ENCODE measurements at regions not wholly inside any gene's neighbourhood (a gene's known extent, or its start where the extent isn't known, plus 50 kb on each side); places are given as distances from the start of the nearest gene placed in this dataset.

DNA sequence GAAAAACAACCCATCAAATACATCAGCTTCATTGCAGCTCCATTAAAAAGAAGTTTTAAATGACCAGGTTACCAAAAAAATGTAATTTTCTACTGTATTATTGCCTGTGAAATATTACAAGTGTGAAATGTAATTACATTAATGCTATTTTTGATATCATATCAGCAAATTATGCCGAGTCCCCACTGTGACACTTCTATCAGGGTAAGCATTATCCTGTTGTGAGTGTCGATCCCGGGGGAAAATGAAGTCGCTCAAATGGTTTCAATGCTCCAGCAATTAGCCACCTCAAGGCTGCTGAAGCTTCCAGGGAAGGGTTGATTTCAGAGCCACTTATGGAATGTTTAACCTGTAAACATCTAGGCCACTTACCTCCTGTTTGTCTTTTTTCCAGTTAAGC, 70.4 kb downstream of the RCN1 start:
- Histone ChIP-seq H3K4me1 (ENCODE audit: control insufficient read depth in 5 of 5, insufficient read depth in 5 of 5, low read length in 5 of 5) (no peaks in the 10 kb centered on the region), H3K9me3 (ENCODE audit: control insufficient read depth in 5 of 5, low read length in 5 of 5) (no peaks in the 10 kb centered on the region), H3K27me3 (ENCODE audit: control insufficient read depth in 5 of 5, insufficient read depth in 4 of 5, low read length in 5 of 5) (no peaks in the 10 kb centered on the region), H3K4me3 (ENCODE audit: low read depth in 1 of 5, low read length in 5 of 5) (no peak overlapping the region), H3K36me3 (ENCODE audit: control insufficient read depth in 5 of 5, insufficient read depth in 5 of 5, low read length in 5 of 5) (no peaks in the 10 kb centered on the region), H3K9ac (ENCODE audit: low read length in 5 of 5) (no peak overlapping the region), H3K27ac (ENCODE audit: low read depth, low read length) (no peak overlapping the region)

DNA sequence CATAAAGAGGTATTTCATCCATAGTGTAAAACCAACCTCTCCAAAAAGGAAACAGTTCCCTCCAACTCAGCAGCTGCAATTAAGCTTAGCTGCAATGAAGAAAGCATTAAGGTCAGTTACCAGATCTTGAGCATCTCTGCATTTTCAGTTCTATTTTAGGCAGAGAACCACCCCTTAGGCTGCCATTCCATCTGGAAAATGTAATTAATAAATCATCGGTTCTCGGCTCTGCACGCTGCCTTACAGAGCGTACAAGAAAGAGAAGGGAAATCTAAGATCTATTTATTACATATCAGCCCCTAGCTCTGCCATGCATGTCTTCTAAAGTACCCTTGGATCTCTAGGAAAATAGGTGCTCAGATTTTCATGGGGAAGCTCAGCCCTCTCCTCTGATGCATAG, 71.5 kb downstream of the RCN1 start:
- H3K9ac ChIP-seq (ENCODE audit: low read length in 5 of 5): no peak overlapping the region
- H3K27ac ChIP-seq (ENCODE audit: low read depth, low read length): no peak overlapping the region
- no peaks in the 10 kb centered on the region for H3K9me3 ChIP-seq (ENCODE audit: control insufficient read depth in 5 of 5, low read length in 5 of 5)
- H3K36me3 ChIP-seq (ENCODE audit: control insufficient read depth in 5 of 5, insufficient read depth in 5 of 5, low read length in 5 of 5): no peaks in the 10 kb centered on the region
- H3K27me3 ChIP-seq (ENCODE audit: control insufficient read depth in 5 of 5, insufficient read depth in 4 of 5, low read length in 5 of 5): no peaks in the 10 kb centered on the region
- no peak overlapping the region for H3K4me3 ChIP-seq (ENCODE audit: low read depth in 1 of 5, low read length in 5 of 5)
- H3K4me1 ChIP-seq (ENCODE audit: control insufficient read depth in 5 of 5, insufficient read depth in 5 of 5, low read length in 5 of 5): no peaks in the 10 kb centered on the region

DNA sequence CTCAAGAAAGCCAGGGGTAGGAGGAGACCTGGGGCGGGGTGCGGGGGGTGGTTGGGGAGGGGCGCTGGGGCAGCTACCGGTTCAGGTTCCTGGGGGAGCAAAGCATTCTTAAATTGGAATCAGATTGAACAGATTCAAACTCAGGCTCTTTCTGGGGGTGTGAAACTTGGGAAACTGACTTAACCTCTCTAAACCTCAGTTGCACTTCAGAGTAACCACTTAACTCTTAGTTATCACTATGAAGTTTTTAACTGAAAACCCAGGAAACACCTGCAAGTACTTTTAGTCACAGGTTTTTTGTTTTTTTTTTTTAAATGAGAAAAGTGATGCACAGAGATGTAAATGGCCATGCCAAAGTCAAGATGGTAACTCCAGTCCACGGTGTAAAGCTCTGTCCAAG, 72.0 kb downstream of the RCN1 start:
- Histone ChIP-seq H3K36me3 (ENCODE audit: control insufficient read depth in 5 of 5, insufficient read depth in 5 of 5, low read length in 5 of 5) (no peaks in the 10 kb centered on the region), H3K9me3 (ENCODE audit: control insufficient read depth in 5 of 5, low read length in 5 of 5) (no peaks in the 10 kb centered on the region), H3K4me3 (ENCODE audit: low read depth in 1 of 5, low read length in 5 of 5) (no peak overlapping the region), H3K27me3 (ENCODE audit: control insufficient read depth in 5 of 5, insufficient read depth in 4 of 5, low read length in 5 of 5) (no peaks in the 10 kb centered on the region), H3K9ac (ENCODE audit: low read length in 5 of 5) (no peak overlapping the region), H3K4me1 (ENCODE audit: control insufficient read depth in 5 of 5, insufficient read depth in 5 of 5, low read length in 5 of 5) (no peaks in the 10 kb centered on the region), H3K27ac (ENCODE audit: low read depth, low read length) (no peak overlapping the region)

DNA sequence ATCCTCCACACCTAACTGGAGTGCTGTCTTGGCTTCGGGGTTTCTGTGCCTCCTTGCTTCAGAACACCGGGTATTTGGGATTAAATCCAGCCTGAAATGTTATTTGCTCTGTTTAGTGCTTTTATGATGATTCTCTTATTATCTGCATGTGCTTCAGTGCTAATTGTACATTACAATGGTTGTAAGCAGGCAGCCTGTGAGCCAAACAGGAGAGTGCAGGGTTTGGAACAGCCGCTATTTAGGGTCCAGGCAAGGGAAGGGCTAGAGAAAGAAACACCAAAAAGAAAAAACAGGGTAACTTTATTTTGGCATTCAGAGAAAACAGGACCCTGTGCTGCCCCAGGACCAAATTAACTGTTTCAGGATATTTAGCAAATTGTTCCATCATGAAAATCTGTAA, 72.7 kb downstream of the RCN1 start:
- Histone ChIP-seq H3K4me3 (ENCODE audit: low read depth in 1 of 5, low read length in 5 of 5) (no peak overlapping the region), H3K4me1 (ENCODE audit: control insufficient read depth in 5 of 5, insufficient read depth in 5 of 5, low read length in 5 of 5) (no peaks in the 10 kb centered on the region), H3K27me3 (ENCODE audit: control insufficient read depth in 5 of 5, insufficient read depth in 4 of 5, low read length in 5 of 5) (no peaks in the 10 kb centered on the region), H3K27ac (ENCODE audit: low read depth, low read length) (no peak overlapping the region), H3K9ac (ENCODE audit: low read length in 5 of 5) (no peak overlapping the region), H3K9me3 (ENCODE audit: control insufficient read depth in 5 of 5, low read length in 5 of 5) (no peaks in the 10 kb centered on the region), H3K36me3 (ENCODE audit: control insufficient read depth in 5 of 5, insufficient read depth in 5 of 5, low read length in 5 of 5) (no peaks in the 10 kb centered on the region)

DNA sequence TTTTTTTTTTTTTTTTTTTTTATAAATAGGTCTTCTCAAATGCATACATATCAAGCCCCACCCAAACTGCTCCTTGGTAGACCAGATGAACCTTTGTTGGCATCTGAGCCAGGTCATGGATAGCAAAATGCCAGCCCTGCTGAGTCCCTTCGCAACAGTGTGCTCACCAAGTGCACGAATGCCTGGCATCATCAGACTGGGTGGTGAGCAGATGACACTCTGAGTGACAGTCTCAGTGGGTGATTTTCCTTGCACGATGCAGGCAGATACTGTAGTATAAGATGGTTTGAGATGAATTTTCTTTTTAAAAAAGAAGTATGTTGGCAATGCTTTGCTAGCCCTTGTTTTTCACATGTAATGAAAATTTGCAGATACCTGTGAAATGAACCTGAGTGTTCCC, 74.0 kb downstream of the RCN1 start:
- H3K27ac ChIP-seq (ENCODE audit: low read depth, low read length): no peak overlapping the region
- H3K9me3 ChIP-seq (ENCODE audit: control insufficient read depth in 5 of 5, low read length in 5 of 5): no peaks in the 10 kb centered on the region
- peaks cover 0 to 1% (median 0%) of the 10 kb centered on the region in 5 donors for H3K27me3 ChIP-seq (ENCODE audit: control insufficient read depth in 5 of 5, insufficient read depth in 4 of 5, low read length in 5 of 5)
- no peak overlapping the region for H3K9ac ChIP-seq (ENCODE audit: low read length in 5 of 5)
- no peaks in the 10 kb centered on the region for H3K4me1 ChIP-seq (ENCODE audit: control insufficient read depth in 5 of 5, insufficient read depth in 5 of 5, low read length in 5 of 5)
- H3K36me3 ChIP-seq (ENCODE audit: control insufficient read depth in 5 of 5, insufficient read depth in 5 of 5, low read length in 5 of 5): no peaks in the 10 kb centered on the region
- no peak overlapping the region for H3K4me3 ChIP-seq (ENCODE audit: low read depth in 1 of 5, low read length in 5 of 5)

DNA sequence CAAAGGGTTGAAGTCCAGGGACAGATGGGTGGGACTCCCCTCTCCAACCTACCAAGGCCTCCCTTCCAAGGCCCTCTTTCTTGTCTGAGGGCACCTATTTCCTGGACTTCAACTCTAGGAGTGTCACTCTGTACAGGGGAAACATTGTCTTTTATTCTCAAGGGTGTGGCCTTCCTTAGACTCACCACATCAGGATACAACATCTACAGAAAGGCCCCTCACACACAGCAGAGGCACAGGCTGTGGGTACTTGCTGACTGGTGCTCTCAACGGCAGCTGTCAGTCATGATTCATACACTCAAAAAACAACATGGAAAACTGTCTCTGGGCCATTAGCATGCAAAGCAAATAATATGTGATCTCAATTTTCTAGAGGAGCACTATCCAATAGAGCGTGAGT, 78.0 kb downstream of the RCN1 start:
- Histone ChIP-seq H3K27ac (ENCODE audit: low read depth, low read length) (no peak overlapping the region), H3K9me3 (ENCODE audit: control insufficient read depth in 5 of 5, low read length in 5 of 5) (no peaks in the 10 kb centered on the region)

DNA sequence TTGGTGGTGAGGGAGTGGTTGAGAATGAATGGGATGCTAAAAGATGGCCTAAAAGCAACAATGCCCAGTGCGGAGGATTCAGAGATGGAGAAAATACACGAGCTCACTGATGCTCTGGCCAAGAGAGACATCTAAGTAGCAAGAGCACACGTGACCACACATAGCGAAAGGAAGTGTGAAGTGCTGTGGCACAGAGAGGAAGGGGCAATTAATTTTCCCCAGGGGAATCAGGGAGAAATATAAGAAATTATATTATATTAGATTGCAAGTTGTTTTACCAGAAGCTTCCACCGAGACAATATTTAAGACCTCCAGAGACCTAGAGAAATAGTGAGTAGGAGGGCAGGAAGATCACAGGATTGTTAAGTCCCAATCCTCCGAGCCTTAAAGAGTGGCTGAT, 80.6 kb downstream of the RCN1 start:
- Histone ChIP-seq H3K4me1 (ENCODE audit: control insufficient read depth in 5 of 5, insufficient read depth in 5 of 5, low read length in 5 of 5) (peaks cover 1 to 15% (median 12%) of the 10 kb centered on the region in 5 donors), H3K9me3 (ENCODE audit: control insufficient read depth in 5 of 5, low read length in 5 of 5) (no peaks in the 10 kb centered on the region), H3K27ac (ENCODE audit: low read depth, low read length) (no peak overlapping the region)

More for the DNA sequence above, 78.0 kb downstream of the RCN1 start:
- Histone ChIP-seq H3K27me3 (ENCODE audit: control insufficient read depth in 5 of 5, insufficient read depth in 4 of 5, low read length in 5 of 5) (peaks cover 0 to 12% (median 7%) of the 10 kb centered on the region in 5 donors), H3K9ac (ENCODE audit: low read length in 5 of 5) (no peak overlapping the region), H3K4me1 (ENCODE audit: control insufficient read depth in 5 of 5, insufficient read depth in 5 of 5, low read length in 5 of 5) (peaks cover 1 to 15% (median 12%) of the 10 kb centered on the region in 5 donors), H3K4me3 (ENCODE audit: low read depth in 1 of 5, low read length in 5 of 5) (no peak overlapping the region), H3K36me3 (ENCODE audit: control insufficient read depth in 5 of 5, insufficient read depth in 5 of 5, low read length in 5 of 5) (no peaks in the 10 kb centered on the region)

DNA sequence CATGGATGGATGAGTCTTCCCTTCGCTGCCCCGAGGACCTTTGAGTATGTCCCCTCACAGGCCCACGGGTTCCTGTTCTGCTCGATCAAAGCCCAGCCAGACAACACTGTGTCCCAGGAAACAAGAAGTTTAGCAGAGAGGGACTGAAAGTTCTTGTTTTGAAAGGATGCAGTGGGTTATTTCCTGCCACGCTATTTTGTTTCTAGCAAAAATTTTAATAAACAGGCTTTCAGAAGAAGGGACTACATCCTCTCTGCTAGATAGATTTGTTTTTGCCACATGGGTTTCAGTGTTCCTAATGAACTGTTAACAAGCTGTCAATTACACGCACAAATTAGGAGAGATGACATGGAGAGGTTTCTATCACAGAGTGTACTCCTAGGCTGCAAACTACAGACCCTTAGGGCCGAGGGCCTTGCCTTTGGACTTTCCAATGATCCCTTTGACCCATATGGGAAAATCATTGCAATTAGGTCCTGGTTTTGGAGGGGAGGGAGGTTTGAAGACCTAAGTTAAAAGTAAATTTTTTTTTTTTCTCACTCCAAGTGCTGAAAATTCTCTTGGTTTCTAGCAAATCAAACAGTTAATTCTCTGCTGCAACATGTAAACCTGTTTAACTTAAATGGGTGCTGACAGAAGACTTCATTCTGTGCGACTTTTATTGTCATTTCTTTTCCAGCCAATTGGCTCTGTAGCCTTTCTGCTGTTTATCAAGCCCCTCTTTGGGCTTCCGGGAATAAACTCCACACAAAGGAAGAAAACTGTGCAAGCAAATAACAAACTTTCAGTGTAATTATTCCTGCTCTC, 81.4 kb downstream of the RCN1 start:
- peaks cover 0 to 12% (median 7%) of the 10 kb centered on the region in 5 donors for H3K27me3 ChIP-seq (ENCODE audit: control insufficient read depth in 5 of 5, insufficient read depth in 4 of 5, low read length in 5 of 5)
- peak overlapping the region in 4 of 5 donors; percentile 52 to 66 (median 59) for H3K4me3 ChIP-seq (ENCODE audit: low read depth in 1 of 5, low read length in 5 of 5)
- H3K27ac ChIP-seq (ENCODE audit: low read depth, low read length): no peak overlapping the region
- H3K9ac ChIP-seq (ENCODE audit: low read length in 5 of 5): no peak overlapping the region
- peaks cover 1 to 15% (median 12%) of the 10 kb centered on the region in 5 donors for H3K4me1 ChIP-seq (ENCODE audit: control insufficient read depth in 5 of 5, insufficient read depth in 5 of 5, low read length in 5 of 5)
- H3K9me3 ChIP-seq (ENCODE audit: control insufficient read depth in 5 of 5, low read length in 5 of 5): no peaks in the 10 kb centered on the region
- no peaks in the 10 kb centered on the region for H3K36me3 ChIP-seq (ENCODE audit: control insufficient read depth in 5 of 5, insufficient read depth in 5 of 5, low read length in 5 of 5)

More for the DNA sequence above, 80.6 kb downstream of the RCN1 start:
- H3K4me3 ChIP-seq (ENCODE audit: low read depth in 1 of 5, low read length in 5 of 5): no peak overlapping the region
- no peaks in the 10 kb centered on the region for H3K36me3 ChIP-seq (ENCODE audit: control insufficient read depth in 5 of 5, insufficient read depth in 5 of 5, low read length in 5 of 5)
- H3K9ac ChIP-seq (ENCODE audit: low read length in 5 of 5): no peak overlapping the region
- peaks cover 0 to 12% (median 7%) of the 10 kb centered on the region in 5 donors for H3K27me3 ChIP-seq (ENCODE audit: control insufficient read depth in 5 of 5, insufficient read depth in 4 of 5, low read length in 5 of 5)

DNA sequence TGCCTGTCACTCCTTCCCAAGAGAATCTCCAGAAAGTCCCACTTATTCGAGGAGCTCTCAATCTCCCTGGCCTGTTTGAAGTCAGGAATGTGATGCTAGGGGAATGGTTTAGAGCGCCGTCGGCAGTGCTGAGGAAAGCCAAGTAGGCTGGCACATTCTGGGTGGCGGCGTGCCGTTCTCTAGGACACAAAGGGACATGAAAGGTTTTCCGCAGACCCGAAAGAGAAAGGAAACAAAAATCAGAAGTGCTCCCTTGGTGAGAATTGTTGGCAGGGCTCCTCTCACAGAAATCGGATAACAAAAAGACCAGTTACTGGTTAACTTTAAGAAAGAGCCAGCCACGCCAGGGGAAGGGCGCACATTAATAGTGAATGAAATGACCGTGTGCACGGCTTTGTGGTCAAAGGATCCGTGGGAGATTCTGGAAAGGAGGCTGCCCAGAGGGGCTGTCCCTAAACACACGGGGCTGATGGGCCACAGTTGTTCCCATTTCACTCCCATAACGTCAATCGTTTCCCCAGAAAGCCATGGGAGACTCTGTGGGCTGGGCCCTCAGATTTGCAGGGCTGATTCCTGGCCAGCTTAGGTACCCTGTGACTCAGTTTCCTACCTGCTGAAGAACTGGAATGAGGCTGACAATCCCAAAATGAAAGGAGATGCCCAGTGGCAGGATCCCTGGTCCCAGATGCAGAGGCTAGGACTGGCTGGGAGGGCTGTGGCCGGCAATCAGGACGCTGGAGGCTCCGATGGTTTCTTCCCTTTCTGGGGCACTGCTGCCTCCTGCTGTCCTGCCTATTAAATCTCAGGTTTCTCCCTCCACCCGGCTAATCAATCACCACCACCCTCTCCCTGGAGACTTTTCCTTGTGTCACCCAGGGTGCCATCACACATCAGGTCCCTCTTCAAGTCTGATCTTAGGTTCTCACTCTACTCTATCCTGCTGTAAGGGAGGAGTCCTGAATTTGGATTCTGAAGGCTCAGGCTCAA, 82.3 kb downstream of the RCN1 start:
- Histone ChIP-seq H3K27me3 (ENCODE audit: control insufficient read depth in 5 of 5, insufficient read depth in 4 of 5, low read length in 5 of 5) (peaks cover 0 to 12% (median 7%) of the 10 kb centered on the region in 5 donors), H3K36me3 (ENCODE audit: control insufficient read depth in 5 of 5, insufficient read depth in 5 of 5, low read length in 5 of 5) (no peaks in the 10 kb centered on the region), H3K9me3 (ENCODE audit: control insufficient read depth in 5 of 5, low read length in 5 of 5) (no peaks in the 10 kb centered on the region), H3K9ac (ENCODE audit: low read length in 5 of 5) (peak overlapping the region in 4 of 5 donors; percentile 26 to 71 (median 57)), H3K27ac (ENCODE audit: low read depth, low read length) (no peak overlapping the region), H3K4me3 (ENCODE audit: low read depth in 1 of 5, low read length in 5 of 5) (peak overlapping the region; percentile 21 to 66 (median 57)), H3K4me1 (ENCODE audit: control insufficient read depth in 5 of 5, insufficient read depth in 5 of 5, low read length in 5 of 5) (peaks cover 1 to 15% (median 12%) of the 10 kb centered on the region in 5 donors)

DNA sequence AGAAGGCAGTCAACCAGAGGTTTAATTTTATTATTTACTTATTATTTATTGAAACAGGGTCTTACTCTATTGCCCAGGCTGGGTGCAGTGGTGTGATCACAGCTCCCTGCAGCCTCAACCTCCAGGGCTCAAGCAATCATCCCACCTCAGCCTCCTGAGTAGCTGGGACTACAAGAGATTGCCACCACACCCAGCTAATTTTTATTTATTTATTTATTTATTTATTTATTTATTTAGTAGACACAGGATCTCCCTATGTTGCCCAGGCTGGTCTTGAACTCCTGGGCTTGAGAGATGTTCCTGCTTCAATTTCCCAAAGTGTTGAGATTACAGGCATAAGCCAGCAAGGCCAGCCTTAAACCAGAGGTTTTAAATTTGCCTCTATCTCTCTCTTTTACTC, 83.1 kb downstream of the RCN1 start:
- Histone ChIP-seq H3K36me3 (ENCODE audit: control insufficient read depth in 5 of 5, insufficient read depth in 5 of 5, low read length in 5 of 5) (no peaks in the 10 kb centered on the region), H3K4me1 (ENCODE audit: control insufficient read depth in 5 of 5, insufficient read depth in 5 of 5, low read length in 5 of 5) (peaks cover 1 to 15% (median 12%) of the 10 kb centered on the region in 5 donors), H3K4me3 (ENCODE audit: low read depth in 1 of 5, low read length in 5 of 5) (no peak overlapping the region), H3K9me3 (ENCODE audit: control insufficient read depth in 5 of 5, low read length in 5 of 5) (no peaks in the 10 kb centered on the region), H3K27ac (ENCODE audit: low read depth, low read length) (no peak overlapping the region), H3K9ac (ENCODE audit: low read length in 5 of 5) (no peak overlapping the region), H3K27me3 (ENCODE audit: control insufficient read depth in 5 of 5, insufficient read depth in 4 of 5, low read length in 5 of 5) (peaks cover 0 to 12% (median 7%) of the 10 kb centered on the region in 5 donors)
